Neural progenitor cell (in vitro differentiated cells): ENCODE measurements at regions not wholly inside any gene's neighbourhood (a gene's known extent, or its start where the extent isn't known, plus 50 kb on each side); places are given as distances from the start of the nearest gene placed in this dataset.

ENCODE experiments used
- CTCF ChIP-seq: fragments of 200-600 bp; sonication (generic); IDR thresholded peaks from 2 replicates; pipeline ENCODE4 v1.5.1; 2017; ENCODE audit warnings: antibody characterized with exemption, mild to moderate bottlenecking
- EZH2 ChIP-seq: fragments of 200-600 bp; sonication (generic); IDR thresholded peaks from 2 replicates; pipeline ENCODE4 v1.6.1; 2017; ENCODE audit warnings: antibody characterized with exemption, mild to moderate bottlenecking, moderate library complexity
- EZH2phosphoT487 ChIP-seq: fragments of 200-600 bp; sonication (generic); IDR thresholded peaks from 2 replicates; pipeline ENCODE4 v1.6.1; 2017; ENCODE audit warnings: antibody characterized with exemption

GRCh38 chr16:80407265-80407987, 133.4 kb upstream of the DYNLRB2 start:
- TF ChIP-seq CTCF: no peak
- TF ChIP-seq EZH2: no peak
- TF ChIP-seq EZH2phosphoT487: no peak
